HG03439 (cell line): ENCODE measurements at regions not wholly inside any gene's neighbourhood (a gene's known extent, or its start where the extent isn't known, plus 50 kb on each side); places are given as distances from the start of the nearest gene placed in this dataset.
"Not testable (repeated sequence)": the region's sequence is repeated elsewhere in the genome, so short reads cannot be mapped to it uniquely, and the experiment has no call there.

Experiments used
- ATAC-seq: cut with Tn5 transposase; IDR thresholded peaks from one replicate; pipeline ENCODE4 v1.9.1; 2021; ENCODE audit warnings: mild to moderate bottlenecking, moderate library complexity; ENCODE audit not compliant: unreplicated experiment

DNA sequence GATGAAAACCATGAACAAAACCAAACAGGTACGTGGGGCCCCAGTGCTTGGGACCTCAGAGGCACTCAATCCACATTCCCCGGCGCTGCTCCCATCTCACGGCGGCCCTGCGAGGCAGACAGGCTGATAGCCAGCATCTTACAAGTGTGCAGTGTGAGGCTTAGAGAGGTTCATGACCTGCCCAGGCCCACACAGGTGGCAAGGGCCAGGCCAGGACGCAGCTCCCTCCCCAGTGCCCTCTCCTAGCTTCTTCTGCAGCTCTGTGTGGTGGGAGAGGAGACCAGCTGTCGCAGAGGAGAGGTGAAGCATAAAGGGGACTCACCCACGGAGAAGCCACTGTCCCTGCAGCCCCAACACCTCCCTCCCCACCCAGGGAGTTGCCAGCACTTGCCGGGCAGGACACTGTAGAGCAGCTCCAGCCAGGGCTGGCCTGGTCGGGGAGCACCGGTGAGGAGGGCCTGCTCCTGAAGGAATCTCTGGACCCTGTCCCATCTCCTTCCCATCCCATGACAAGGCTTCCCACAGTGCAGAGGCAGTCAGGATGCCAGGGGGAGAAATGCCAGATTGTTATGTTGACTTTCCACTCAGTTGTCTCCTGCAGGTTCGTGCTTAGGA, 92.4 kb upstream of the TMEM45B start:
- ATAC-seq = no peak

DNA sequence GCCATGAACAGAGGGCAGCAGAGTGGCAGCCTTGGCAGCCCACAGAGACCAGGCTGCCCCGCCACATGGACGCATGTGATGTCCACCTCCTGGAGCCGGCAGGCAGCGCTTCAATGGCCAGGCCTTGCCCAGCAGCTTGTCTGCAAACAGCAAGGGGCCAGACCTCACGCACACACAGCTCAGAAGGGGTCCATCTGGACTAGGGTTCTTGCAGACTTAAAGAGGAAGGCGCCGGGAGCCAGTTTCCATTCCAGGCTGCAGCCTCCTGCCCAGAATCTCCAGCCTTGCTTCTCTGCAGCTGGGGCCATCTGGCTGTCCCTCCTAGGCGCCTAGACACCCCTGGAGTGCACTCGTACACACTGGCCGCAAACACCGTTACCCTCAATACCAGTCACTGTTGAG, 91.9 kb upstream of the TMEM45B start:
- ATAC-seq = no peak

DNA sequence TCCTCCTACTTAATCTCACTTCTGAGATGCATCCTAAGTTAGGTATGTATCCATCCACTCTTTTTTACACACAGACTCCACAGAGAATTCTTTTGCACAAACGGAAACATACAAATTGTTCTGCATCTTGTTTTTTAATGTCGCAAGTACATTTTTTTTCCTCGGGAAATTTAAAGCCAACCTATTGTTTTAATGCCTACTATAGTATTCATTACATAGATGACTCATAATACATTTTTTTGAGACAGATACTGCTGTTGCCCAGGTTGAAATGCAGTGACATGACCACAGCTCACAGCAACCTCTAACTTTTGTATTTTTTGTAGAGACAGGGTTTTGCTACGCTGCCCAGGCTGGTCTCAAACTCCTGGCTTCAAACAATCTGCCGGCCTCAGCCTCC, 90.8 kb upstream of the TMEM45B start:
- no peak for ATAC-seq

DNA sequence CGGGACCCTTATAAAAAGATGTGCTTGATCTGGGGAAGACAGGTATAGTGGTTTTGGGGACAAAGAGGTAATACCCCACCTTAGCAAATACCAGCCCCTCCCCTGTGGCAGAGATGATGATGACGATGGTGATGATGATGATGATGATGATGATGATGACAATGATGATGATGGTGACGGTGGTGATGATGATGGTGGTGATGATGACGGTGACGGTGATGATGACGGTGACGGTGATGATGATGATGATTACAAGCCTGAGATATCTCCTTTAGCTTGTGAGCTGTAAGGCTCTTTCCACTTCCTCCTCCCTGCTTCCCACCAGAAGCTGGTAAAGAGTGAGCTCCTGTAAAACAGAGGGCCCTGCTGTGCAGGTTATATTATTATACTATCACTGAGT, 89.5 kb upstream of the TMEM45B start:
- no peak for ATAC-seq

DNA sequence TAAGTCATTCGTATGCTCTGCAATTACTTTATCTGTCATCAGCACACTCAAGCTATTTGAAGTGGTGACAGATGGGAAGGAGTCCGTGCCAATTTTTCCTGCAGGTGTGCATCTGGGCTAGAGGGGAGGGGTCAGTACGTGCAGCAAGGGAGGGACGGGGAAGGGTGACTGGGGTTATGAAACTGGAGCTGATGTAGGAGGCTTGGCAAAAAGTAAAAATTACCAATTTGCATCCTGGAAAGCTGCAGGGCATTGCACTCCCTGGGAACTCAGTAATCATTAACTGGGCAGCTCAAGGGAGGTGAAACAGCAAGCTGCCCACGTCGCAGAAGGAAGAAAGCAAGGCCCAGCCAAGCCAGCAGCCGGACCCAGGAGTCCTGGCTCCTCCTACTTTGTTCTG, 87.1 kb upstream of the TMEM45B start:
- ATAC-seq = no peak

DNA sequence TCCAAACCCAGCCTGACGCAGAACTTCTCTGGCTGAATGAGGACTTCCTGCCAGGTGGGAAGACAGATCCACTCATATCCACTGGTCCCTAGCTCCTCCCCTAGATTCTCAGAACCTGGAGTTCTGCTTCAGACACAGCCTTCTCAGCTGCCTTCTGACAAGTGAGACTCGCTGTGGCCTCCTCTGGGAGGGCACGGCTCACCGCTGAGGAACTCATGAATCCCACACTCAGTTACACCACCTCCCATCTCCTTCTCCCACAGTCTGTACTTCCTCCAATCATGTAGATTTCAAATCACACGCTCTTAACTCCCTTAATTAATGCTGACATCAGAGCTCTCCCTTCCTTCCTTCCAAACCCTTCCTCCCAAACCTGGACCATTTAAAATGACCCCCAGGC, 86.4 kb upstream of the TMEM45B start:
- ATAC-seq = no peak

DNA sequence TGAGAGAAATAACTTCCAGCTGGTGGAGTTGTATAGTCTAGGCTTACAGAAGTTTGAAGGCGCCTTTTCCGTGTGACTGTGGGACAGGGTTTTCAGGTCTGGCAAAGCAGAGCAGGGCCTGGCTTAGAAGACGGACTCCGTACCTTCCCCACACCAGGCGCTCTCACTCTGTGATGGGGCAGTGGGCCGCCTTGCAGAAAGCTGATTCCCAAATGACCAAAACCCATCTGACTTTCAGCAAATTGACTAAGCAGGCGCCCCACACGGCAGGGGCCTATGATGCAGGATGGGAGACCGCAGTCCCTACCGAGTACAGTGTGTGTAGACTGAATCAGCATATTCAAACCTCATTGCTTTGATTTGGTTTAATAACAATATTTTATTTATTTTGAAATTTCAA, 85.8 kb upstream of the TMEM45B start:
- ATAC-seq = no peak

DNA sequence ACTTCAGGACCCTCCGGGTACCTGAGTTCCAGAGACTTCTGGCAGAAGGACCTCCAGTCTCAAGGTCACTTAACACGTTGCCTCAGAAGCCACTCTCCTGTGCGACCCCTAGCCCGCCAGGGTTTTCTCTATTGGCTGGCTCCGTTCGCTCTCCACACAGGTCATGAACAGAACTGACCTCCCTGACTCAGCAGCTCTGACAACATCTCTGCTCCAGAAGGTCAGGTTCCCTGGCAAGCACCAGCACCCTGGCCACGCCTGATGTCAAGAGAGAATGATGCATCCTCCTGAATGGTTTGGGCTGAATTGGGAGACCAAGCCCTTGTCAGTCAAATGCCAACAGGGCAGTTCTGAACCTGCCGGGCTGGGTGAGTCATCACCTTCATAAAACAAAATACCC, 84.3 kb upstream of the TMEM45B start:
- ATAC-seq = no peak

DNA sequence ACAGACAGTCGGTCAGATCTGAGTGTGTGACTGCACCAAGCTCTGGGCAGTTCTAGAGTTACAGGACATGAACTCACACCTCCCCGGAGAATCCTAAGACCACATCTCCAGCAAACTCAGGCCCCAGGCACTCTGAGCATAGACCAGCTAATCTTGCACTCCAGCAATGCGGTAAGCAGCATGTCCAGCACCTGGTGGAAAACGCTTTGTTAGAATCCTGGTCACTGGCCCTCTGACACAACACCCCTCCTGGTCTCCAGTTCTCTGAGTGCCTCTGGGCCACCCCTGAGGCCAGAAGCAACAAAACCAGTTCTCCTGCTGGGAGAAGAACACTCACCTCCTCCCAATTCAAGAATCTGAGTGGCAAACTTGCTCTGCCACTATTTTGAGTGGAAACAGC, 82.7 kb upstream of the TMEM45B start:
- ATAC-seq = no peak

DNA sequence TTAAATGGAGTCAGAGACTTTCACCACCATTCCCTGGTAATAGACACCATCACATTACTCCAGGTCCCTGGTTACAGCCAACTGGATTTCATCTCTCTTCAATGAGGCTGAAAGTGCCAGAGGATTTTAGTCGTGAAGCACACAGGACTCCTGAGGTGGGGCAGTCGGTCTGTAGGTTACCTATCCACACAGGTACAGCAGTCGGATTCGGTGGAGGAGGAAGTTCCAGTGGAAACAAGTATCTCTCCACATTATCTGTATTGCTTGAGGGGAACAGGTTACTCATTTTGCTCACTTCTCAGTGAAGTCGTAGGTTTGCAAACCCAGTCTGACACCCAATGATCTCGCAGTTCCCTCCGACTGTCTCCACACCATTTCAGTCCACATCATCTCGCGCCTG, 82.3 kb upstream of the TMEM45B start:
- no peak for ATAC-seq

DNA sequence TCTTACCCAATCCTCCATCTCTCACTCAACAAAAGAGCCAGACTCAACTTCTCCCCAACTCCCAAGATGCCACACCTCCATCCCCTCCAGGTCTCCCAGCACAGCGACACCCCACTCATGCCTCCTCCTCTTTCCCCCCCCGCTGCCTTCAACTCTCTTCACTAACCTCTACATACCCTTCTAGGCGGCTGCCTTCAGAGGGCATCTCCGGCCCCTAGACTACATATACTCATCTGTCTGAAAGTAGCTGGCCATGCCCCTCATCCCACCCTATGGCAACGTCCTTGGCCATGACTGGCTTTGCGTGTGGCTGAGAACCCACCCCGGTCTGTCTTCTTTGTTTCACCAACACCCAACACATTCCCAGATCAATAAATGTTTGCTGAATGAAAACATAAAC, 81.7 kb upstream of the TMEM45B start:
- no peak for ATAC-seq

DNA sequence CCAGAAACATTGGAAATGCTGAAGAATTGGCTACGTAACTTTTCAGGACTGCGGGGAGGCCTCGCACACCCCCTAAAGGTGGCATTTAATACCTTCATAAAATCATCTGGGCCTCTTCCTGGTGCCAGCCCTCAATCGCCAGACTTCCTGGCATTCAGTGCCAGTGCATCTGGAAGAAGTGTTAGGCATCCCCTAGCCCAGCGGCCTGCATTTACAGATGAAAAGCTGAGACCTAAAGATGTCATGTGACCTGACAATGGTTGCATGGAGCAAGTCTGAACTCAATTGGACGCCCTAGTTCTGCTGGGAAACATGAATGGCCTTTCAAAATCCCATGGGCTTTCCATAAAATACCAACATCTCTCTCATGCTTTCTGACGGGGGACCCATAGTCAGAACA, 81.0 kb upstream of the TMEM45B start:
- ATAC-seq = no peak

DNA sequence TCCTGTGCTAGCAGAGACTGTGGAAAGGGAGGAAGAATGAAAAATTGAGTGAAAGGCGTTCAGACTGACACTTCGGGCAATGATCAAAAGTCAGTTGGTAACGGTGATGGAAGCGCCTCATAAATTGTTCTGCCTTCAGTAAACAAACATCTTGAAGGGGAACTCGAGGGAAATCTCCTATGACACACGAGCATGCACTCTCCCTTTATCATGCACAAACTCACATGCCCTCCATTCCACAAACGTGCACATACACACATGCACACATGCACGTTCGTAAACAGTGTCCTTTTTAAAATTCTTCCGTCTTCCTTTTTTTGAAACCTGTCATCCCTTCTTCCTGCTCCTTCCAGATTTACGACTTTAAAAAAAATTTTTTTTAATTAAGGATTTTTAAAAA, 77.8 kb upstream of the TMEM45B start:
- no peak for ATAC-seq

DNA sequence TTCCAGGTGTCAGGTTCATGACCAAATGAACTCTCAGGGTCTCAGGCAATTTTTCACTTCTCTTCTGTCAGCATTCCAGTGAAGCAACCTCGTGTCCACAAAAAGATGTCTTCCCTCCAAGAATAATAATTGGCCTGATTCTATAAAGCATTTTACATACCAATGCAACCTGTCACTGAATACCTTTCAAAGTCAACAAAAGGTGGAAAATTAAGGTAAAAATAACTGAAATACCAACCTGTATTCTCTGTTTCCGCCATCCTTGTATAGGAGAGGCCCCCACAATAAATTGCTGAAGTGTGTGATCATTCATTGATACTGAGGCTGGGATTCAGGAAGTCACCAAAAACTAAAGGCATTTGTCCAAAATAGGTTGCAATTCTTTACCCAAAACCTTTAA, 77.4 kb upstream of the TMEM45B start:
- ATAC-seq = no peak

DNA sequence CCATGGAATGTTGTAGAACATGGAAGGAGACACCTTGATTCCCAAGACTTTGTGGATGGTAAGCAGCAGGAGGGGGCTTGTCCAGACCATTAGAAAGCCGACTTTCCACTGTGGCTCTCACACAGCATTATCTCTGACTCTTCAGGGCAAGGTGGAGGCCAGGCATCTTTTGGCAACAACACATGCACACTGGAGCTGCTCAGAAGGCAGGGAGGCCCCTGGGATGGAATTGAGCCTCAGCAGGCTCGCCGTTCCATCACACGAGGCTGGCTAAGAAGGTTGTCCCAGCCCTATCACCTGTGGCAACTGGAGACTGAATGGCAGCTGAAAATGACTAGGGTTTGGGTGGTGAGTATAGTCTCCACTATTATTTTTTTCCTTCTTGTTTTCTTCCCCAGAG, 76.3 kb upstream of the TMEM45B start:
- no peak for ATAC-seq

DNA sequence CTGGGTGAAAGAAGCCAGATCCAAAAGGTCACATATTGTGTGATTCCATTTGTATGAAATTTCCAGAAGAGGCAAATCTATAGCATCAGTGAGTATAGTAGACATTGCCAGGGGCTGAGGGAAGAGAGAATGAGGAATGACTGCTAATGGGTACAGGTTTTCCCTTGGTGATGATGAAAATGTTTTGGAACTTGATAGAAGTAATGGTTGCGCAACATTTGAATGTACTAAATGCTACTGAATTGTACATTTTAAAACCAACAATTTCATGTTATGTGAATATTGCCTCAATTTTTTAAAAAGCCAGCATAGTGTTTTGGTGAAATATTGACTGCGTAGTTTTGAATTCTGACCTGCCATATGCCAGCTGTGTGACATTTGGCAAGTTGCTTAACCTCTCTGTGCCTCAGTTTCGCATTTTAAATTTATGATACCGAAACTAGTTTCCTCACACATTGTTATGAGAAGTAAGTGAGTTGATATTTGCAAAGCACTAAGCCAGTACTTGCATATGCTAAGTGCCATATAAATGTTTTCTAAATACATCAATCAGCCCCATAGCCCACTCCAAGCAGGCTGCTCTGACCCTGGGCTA, 75.4 kb upstream of the TMEM45B start:
- ATAC-seq = no peak

DNA sequence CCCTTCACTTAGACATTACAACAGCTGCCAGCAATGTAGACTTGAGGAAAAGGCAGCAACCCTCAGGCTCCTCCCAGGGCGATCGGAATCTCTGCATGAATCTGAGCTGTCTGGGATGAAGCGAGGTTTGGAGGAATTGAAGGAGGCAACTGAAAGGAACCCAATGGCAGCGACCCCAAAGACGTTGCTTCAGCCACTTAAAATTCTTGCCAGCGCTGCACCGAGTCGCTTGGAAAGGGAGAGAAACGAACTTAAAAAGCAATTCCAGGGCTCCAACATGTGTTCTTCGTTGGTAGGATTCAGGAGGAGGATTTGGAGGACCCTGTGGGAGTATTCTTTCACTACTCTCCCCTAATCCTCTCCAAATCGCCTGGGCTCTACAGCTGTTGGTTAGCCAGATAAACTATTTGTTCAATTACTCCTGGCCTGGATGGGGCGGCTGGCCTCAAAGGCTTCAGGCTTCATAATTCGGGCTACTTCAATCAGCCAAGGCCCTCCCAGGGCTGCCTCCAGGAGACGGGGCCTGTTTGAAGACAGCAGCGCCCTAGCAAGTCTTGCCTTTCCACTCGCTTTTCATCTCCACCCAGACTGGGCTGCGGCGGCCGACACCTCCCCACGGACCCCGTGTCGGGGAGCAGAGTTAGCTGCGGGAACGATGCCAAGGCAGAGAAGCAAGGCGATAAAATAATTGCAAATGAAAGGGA, 72.4 kb upstream of the TMEM45B start:
- ATAC-seq = no peak

DNA sequence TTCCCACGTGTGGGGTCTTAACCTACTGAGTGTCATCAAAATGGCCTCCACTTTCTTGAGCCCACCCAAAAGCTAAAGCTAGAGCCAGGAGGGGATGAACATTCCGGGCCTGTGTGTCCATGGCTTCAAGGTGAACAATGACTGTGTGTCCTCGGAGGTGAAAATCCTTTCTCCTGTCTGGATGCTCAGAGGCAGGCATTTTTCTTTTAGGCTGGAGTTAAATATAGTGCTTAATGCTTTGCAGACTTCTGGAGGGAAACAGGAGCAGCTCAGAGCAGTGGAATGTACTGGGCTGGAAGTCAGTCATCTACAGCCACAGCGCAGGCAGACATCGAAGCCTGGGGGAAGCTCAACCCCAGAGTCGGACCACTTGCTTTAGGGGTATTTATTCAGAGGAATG, 68.6 kb upstream of the TMEM45B start:
- ATAC-seq = no peak

DNA sequence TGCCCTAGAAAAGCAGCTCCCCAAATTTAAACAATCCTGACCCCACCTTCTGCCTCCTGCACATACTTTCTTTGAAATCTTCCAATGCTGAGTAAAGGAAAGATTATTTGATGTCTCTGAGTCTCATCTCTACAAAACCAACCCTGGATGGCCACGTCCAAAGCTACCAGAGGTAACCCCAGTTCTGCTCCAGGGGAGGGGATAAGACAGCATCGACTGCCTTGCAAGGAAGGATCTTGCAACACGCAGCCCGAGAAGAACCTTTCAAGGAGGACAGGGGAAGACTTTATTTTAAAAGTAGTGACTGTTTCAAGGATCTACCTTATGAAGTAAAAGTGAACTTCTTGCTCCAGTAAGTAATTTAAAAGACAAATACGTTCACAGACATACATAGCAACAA, 66.5 kb upstream of the TMEM45B start:
- no peak for ATAC-seq

DNA sequence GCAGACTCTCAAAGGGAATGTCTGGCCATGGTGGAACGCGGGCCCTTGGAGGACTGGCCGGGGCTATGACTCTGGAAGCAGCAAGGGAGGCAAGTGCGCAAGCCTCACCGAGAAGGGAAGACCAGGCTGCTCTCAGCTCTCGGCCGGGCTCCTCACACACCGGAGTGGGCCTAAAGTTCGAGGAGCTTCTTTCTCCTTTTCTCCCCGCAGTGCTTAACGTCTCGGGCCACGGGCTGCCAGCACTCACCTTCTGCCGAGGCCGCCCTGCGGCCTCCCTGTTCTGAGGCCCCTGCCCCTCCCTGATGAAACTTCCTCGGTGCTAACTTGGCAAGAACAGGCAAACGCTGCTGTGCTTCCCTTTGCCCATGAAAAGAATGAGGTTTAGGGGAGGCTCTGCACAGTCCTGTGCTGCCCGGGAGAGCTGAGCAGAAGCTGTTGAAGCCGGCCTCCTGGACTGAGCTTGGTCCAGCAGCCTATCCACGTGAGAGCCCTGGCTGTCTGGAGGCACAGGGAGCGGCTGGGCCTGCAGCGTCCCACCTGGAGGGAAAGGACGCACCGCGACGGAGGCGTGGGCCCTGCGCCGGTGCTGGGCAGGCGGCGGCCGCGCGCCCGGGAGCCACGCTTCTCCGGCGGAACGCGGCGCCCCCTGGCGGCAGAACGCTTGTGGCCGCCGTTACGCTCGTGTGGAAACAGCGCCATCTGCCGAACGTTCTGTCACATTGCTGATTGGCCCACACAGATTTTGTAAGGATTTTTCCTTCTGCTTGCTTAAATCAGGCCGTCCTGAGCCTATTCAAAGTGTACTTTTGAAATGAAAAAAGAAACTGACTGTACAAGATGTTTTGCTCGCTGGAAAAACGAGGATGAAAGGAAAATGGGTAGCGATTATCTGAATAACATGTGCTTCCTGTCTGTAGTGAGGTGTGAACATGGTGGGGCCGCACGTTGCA, 65.0 kb upstream of the TMEM45B start:
- peak; percentile 86 for ATAC-seq

DNA sequence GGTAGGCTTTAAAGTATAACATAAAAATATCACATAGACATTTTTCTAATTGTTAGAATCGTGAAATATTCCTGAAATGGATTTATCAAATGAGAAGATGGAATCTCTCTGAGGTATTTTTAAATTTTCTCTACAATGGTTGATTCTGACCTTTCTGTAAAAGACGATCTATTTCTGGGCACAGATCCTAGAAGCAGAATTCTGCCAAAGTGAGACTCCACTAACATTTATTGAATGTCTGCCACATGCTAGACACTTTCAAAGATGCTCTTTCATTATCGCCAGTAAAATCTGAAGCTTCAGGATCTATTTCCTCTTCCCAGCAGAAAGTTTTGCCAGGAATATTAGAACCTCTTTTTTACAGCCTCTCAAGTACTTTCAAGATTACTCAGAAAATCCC, 64.1 kb upstream of the TMEM45B start:
- no peak for ATAC-seq

DNA sequence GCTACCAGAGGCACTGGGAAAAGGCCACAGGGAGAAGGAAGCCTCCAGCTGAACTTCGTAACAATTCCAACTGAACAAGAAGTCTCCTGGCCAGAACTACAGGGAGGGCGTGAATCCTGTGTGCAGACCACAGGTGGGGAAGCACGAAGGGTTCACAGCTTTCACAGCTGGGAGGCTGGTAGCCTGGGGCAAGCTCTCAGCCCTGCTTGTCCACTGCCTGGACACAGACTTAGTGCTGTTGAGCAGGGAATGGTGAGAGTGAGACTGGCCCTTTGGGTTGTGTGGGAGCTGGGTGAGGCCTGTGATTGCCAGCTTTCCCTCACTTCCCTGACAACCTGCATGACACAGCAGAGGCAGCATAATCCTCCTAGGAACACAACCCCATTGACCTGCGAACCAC, 52.1 kb upstream of the TMEM45B start:
- not testable (repeated sequence) for ATAC-seq
